Dendritic cell treated with granulocyte-macrophage colony-stimulating factor and Interleukin-4, amounts not matched to agents 40 ng/mL and 50 ng/mL, for 4 days (primary cell): ENCODE measurements at regions not wholly inside any gene's neighbourhood (a gene's known extent, or its start where the extent isn't known, plus 50 kb on each side); places are given as distances from the start of the nearest gene placed in this dataset.

ENCODE experiments used
- H3K27ac Mint-ChIP-seq: one replicate; pipeline ENCODE4 v1.8.0; 2022; ENCODE audit warnings: mild to moderate bottlenecking, mixed read lengths
- H3K27me3 Mint-ChIP-seq: one replicate; pipeline ENCODE4 v1.8.0; 2022; ENCODE audit warnings: mild to moderate bottlenecking, mixed read lengths
- H3K36me3 Mint-ChIP-seq: one replicate; pipeline ENCODE4 v1.8.0; 2022; ENCODE audit warnings: low read depth, mixed read lengths
- H3K4me1 Mint-ChIP-seq: one replicate; pipeline ENCODE4 v1.8.0; 2022; ENCODE audit warnings: low read depth, mixed read lengths
- H3K4me3 Mint-ChIP-seq: one replicate; pipeline ENCODE4 v1.8.0; 2022; ENCODE audit warnings: mild to moderate bottlenecking, moderate library complexity, mixed read lengths
- H3K9me3 Mint-ChIP-seq: one replicate; pipeline ENCODE4 v1.8.0; 2022; ENCODE audit warnings: mixed read lengths
- intact Hi-C: fragments of 100-400 bp; cut with micrococcal nuclease; formaldehyde crosslinking; loops from one replicate; pipeline ENCODE4 v1.15.0; 2022

DNA sequence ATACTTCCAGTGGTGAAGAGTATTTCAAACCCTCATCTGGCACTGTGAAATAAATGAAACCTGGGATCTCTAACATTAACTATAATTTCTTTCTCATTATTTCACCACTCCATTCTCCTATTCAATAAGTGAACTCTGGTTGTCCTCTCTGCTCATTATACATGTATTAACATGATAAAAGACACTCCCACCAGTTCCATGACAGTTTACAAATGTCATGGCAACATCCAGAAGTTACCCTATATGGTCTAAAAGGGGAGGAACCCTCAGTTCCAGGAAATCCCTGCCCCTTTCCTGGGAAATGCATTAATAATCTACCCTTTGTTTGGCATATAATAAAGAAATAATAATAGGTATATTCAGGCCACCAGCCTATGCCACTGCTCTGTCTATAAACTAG lies 62.7 kb upstream of the BRINP3 start:
- Mint-ChIP-seq H3K27me3 (no peaks in the 10 kb centered on the region), H3K9me3 (no peaks in the 10 kb centered on the region), H3K4me3 (no peak overlapping the region), H3K27ac (no peak overlapping the region), H3K4me1 (no peaks in the 10 kb centered on the region), H3K36me3 (no peaks in the 10 kb centered on the region)
- intact Hi-C loops: no loop called here

DNA sequence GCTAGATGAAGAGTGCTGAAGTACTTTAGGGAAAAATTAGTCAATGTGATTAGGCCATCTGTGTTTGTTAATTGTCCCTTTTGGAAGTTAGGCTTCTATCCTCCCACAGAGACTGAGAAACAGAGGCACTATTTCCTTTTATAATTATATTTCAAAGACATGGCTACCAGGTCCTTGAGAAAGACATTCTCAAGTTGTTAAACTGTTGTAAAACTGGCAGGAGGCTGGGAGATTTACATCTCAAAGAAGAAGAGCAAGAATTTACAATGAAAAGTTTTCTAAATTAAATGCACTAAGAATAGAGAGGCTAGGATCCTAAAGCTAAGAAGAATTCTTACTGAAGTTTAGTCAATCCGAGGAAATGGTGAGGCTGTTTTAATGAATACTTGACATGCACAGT lies 74.0 kb upstream of the BRINP3 start:
- Mint-ChIP-seq H3K4me1 (no peaks in the 10 kb centered on the region), H3K9me3 (no peaks in the 10 kb centered on the region), H3K27ac (no peak overlapping the region), H3K4me3 (no peak overlapping the region), H3K27me3 (no peaks in the 10 kb centered on the region), H3K36me3 (no peaks in the 10 kb centered on the region)
- intact Hi-C loops: no loop called here

DNA sequence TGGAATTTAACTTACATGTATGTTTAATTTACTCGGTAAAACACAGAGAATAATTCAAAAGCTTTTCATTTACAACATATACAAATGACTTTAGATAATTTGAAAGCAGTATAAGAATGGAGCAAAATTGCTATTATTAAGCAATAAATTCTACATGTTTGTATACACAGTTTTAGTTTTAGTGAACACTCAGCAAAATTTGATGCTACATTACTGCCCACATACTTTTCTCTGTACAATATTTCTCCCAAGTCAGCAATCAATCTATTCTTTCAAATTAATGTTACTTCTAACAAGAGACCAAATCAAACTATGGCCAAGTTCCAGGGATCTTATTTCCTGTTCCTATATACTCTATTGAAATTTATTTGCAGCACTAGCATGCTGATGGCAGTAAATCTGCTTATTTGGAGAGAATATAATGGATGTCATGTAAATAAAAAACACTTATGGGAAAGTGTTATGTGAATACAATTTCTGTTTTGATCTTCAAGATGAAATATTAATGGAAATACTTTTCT lies 82.6 kb upstream of the BRINP3 start:
- intact Hi-C loops: no loop called here
- H3K9me3 Mint-ChIP-seq: peaks cover 9% of the 10 kb centered on the region
- H3K27me3 Mint-ChIP-seq: no peaks in the 10 kb centered on the region
- H3K36me3 Mint-ChIP-seq: no peaks in the 10 kb centered on the region
- no peaks in the 10 kb centered on the region for H3K4me1 Mint-ChIP-seq
- H3K27ac Mint-ChIP-seq: no peak overlapping the region
- H3K4me3 Mint-ChIP-seq: no peak overlapping the region

DNA sequence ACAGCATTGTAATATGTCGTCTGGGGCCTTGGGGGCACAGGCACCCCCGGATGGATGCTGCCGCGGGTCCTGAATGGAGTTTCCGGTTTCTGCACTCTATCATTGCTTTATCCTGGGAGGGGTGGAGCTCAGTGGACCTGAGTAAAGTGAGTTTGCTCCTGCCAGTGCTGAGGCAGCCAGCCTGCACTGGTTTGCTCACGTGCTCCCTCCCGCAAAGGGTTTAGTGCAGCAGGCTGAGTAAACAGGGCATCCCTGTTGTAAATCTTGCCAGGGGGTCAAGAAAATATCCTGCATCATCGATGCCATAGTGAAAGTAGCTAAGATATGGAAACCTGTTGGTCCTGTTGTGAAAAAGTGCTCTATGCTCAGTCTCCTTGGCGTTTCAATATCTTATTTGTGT lies 85.6 kb upstream of the BRINP3 start:
- Mint-ChIP-seq H3K4me1 (no peaks in the 10 kb centered on the region), H3K36me3 (no peaks in the 10 kb centered on the region), H3K4me3 (no peak overlapping the region), H3K27ac (no peak overlapping the region), H3K9me3 (peaks cover 9% of the 10 kb centered on the region), H3K27me3 (no peaks in the 10 kb centered on the region)
- intact Hi-C loops: no loop called here

DNA sequence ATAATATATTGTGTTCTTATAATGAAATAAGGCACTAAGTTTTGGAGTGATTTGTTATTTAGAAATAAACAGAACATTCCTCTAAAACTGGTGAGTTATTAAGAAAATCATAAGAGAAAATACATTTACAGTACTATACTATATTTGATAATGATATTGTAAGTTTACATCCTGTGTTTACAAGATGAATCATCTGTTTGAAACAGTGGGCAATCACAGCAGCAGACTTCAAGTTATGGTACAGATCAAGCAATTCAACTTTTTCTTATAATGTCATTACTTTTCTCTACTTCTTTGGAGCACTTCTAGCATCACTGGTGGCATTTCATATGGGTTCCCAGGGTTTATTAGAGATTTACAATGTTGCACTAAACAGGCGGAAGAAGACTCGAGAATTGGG lies 86.5 kb upstream of the BRINP3 start:
- no peaks in the 10 kb centered on the region for H3K27me3 Mint-ChIP-seq
- intact Hi-C loops: no loop called here
- no peaks in the 10 kb centered on the region for H3K36me3 Mint-ChIP-seq
- peaks cover 9% of the 10 kb centered on the region for H3K9me3 Mint-ChIP-seq
- no peak overlapping the region for H3K4me3 Mint-ChIP-seq
- no peak overlapping the region for H3K27ac Mint-ChIP-seq
- H3K4me1 Mint-ChIP-seq: no peaks in the 10 kb centered on the region

DNA sequence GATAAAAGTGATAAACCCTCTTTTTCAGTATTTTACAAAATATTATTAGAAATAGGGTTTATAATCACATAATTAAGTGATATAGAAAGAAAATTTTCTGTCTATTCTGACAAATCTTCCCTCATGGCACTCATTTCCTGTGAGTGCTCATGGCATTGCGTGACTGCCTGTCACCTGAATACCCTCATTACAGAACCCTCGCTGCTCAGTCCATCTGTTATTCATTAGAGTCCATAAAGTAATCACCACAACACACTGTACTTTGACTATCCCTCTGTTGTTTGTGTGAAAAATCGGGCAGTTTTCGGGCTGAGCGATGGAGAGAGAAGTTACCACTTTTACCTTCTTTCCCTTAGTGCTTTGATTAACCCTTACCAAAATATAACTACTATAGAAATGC lies 100.4 kb upstream of the BRINP3 start:
- no peak overlapping the region for H3K27ac Mint-ChIP-seq
- no peaks in the 10 kb centered on the region for H3K4me1 Mint-ChIP-seq
- H3K4me3 Mint-ChIP-seq: no peak overlapping the region
- intact Hi-C loops: no loop called here
- H3K9me3 Mint-ChIP-seq: no peaks in the 10 kb centered on the region
- H3K27me3 Mint-ChIP-seq: no peaks in the 10 kb centered on the region
- H3K36me3 Mint-ChIP-seq: no peaks in the 10 kb centered on the region

DNA sequence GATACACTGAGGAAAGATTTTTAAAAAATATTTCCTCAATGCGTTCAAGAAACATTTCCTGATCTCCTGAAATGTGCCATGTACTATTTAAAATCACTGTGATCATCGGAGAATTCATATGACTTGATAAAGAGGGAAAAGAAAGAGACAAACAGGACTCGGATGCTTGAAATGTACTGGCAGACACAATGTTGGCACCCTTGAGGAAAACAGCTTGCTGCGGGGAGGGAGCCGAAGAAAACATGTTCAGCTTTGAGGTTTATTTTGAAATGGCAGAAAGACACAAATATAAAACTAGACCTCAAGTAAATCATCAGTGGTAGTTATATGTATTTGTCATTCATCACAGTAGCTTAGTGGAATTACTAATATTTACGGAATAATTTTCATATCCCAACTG lies 100.9 kb upstream of the BRINP3 start:
- Mint-ChIP-seq H3K27me3 (no peaks in the 10 kb centered on the region), H3K36me3 (no peaks in the 10 kb centered on the region), H3K4me3 (no peak overlapping the region), H3K9me3 (no peaks in the 10 kb centered on the region), H3K4me1 (no peaks in the 10 kb centered on the region), H3K27ac (no peak overlapping the region)
- intact Hi-C loops: no loop called here

DNA sequence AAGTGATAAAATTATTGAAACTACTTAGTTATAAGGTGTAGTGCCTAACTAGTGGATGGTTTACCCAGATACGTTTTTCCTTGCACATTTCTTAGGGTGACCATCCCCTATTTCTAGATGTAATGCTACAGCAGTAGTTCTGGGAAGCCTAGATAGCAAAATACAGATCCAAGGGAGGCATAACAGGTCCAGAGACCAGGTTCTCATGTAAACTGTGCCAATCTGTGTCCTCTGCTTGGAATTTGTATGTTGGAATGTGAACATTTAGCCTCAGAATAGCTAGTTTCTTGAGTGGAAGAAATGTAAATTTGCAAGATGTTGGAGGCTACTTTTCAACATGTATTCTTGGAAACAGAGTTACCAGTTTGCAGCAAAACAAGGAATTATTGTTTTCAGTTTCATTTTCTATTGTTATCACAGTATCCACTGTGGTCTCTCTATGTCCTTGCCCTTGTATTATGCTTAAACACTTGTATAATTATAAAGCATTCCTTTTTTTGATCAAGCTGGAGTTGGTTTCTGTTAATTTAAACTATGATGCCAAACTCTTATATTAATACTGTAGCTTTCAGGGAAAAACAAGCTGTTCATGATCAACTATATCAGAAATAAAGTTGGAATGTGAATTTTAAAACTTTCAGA lies 102.0 kb upstream of the BRINP3 start:
- H3K4me3 Mint-ChIP-seq: no peak overlapping the region
- H3K36me3 Mint-ChIP-seq: no peaks in the 10 kb centered on the region
- no peak overlapping the region for H3K27ac Mint-ChIP-seq
- intact Hi-C loops: no loop called here
- H3K9me3 Mint-ChIP-seq: peaks cover 4% of the 10 kb centered on the region
- H3K27me3 Mint-ChIP-seq: no peaks in the 10 kb centered on the region
- H3K4me1 Mint-ChIP-seq: no peaks in the 10 kb centered on the region

DNA sequence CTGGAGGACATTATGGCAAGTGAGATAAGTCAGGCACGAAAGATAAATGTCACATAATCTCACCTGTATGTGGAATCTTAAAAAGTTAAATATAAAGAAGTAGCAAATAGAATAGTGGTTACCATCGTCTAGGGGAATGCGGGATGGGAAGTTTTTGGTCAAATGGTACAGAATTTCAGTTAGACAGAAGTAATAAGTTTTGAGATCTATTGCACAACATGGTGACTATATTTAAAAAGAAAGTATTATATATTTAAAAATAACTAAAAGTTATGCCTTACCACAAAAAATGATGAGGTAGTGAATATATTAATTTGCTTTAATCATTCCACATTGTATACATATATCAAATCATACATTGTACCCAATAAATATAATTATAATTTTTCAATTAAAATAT lies 106.2 kb upstream of the BRINP3 start:
- no peaks in the 10 kb centered on the region for H3K27me3 Mint-ChIP-seq

DNA sequence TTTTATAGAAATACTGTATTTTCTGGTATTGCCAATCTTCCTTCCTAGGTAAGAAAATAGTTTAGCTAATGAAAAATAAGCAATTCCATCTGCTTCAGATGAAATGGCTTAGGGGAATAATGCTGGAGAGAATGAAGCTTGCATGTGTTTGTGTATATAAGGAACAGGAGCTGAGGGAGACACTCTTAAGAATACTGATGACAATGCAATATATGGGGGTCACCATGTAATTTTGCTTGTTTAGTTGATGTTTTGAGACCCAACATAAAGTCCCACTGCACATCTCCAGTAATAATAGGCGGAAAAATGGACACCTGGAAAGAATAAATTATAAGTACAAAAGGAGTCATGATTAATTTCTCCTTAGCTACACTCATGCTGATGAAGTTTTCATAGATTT lies 110.8 kb upstream of the BRINP3 start:
- Mint-ChIP-seq H3K4me1 (no peaks in the 10 kb centered on the region), H3K27me3 (no peaks in the 10 kb centered on the region), H3K4me3 (no peak overlapping the region), H3K9me3 (peaks cover 39% of the 10 kb centered on the region), H3K27ac (no peak overlapping the region), H3K36me3 (no peaks in the 10 kb centered on the region)
- intact Hi-C loops: no loop called here

More for the DNA sequence above, 106.2 kb upstream of the BRINP3 start:
- H3K36me3 Mint-ChIP-seq: no peaks in the 10 kb centered on the region
- H3K4me3 Mint-ChIP-seq: no peak overlapping the region
- H3K9me3 Mint-ChIP-seq: peaks cover 11% of the 10 kb centered on the region
- H3K4me1 Mint-ChIP-seq: no peaks in the 10 kb centered on the region
- H3K27ac Mint-ChIP-seq: no peak overlapping the region
- intact Hi-C loops: no loop called here

DNA sequence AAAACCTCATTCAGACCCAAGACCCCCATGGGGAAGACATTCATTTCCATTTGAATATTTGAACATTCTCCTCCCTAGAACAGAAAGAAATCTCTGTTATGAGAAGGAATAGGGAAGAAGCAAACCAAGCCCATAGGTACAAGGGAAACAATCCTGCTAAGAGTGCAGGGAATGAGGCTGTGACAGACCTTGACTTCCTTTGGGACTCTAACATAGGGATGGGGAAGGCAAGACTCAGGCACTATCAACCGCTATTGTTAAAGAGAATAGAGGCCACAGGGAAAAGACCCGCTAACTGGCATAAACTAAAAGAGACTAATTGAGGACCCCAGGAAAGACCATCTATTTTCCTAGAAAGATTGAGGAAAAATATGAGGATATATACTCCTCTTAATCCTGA lies 117.8 kb upstream of the BRINP3 start:
- Mint-ChIP-seq H3K27ac (no peak overlapping the region), H3K9me3 (peaks cover 30% of the 10 kb centered on the region), H3K4me1 (no peaks in the 10 kb centered on the region), H3K27me3 (no peaks in the 10 kb centered on the region), H3K4me3 (no peak overlapping the region), H3K36me3 (no peaks in the 10 kb centered on the region)
- intact Hi-C loops: no loop called here

DNA sequence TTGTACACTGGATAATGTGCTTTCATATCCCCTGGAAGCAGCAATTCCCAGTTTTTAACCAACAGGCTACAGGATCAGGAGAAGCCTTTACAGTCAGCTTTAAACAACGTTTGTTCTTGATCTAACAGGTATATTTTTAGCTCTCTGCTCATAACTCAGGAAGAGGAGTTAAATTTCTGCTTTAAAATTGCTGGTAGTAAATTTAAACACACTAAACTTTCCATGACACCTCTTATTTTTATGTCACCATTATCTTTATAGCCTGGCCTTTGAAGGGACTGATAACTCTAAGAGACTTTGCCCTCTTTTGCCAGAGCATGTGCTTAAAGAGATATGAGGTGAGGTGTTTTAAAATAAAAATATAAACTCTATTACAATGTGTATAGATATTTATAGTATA lies 119.6 kb upstream of the BRINP3 start:
- intact Hi-C loops: no loop called here
- peaks cover 13% of the 10 kb centered on the region for H3K9me3 Mint-ChIP-seq
- H3K27ac Mint-ChIP-seq: no peak overlapping the region
- no peaks in the 10 kb centered on the region for H3K27me3 Mint-ChIP-seq
- H3K4me1 Mint-ChIP-seq: no peaks in the 10 kb centered on the region
- H3K36me3 Mint-ChIP-seq: no peaks in the 10 kb centered on the region
- H3K4me3 Mint-ChIP-seq: no peak overlapping the region

DNA sequence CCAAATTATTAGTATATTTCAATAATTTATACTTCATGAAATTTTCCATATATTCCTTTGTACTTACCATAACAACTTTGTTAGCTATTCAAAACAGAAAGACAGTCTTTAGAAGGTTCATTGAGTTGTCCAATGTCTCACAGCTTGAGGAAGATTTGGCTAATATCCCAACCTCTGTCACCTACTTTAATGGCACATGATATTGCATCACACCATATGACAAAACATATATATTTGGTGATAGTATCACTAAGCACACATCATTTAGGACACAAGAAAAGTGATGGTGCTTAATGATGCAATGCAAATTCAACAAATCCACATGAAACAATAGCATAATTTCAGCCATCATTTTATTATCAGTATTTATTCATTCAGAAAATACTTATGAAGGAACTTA lies 122.0 kb upstream of the BRINP3 start:
- H3K9me3 Mint-ChIP-seq: peaks cover 7% of the 10 kb centered on the region
- no peak overlapping the region for H3K27ac Mint-ChIP-seq
- H3K4me1 Mint-ChIP-seq: no peaks in the 10 kb centered on the region
- intact Hi-C loops: no loop called here
- H3K36me3 Mint-ChIP-seq: no peaks in the 10 kb centered on the region
- H3K27me3 Mint-ChIP-seq: no peaks in the 10 kb centered on the region
- H3K4me3 Mint-ChIP-seq: no peak overlapping the region

DNA sequence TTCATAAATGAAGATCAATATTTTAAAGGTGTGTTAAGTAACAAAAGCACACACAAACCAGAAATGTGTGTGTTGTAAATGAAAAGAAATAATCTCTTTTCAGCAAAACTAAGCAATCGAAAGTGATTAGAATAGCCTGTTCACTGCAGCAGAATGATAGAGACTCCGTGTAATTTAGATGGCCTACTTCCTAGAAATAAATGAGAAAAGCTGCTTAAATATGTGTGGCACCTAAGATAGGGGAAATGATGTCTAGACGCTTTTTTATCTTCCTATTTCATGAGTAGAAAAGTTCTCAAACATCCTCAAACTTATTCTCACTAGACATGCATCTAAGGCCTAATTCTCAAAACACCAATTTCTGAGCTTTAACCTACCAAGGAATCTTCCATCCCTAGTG lies 124.7 kb upstream of the BRINP3 start:
- no peak overlapping the region for H3K4me3 Mint-ChIP-seq
- H3K27me3 Mint-ChIP-seq: no peaks in the 10 kb centered on the region
- H3K36me3 Mint-ChIP-seq: no peaks in the 10 kb centered on the region
- no peak overlapping the region for H3K27ac Mint-ChIP-seq
- intact Hi-C loops: no loop called here
- H3K9me3 Mint-ChIP-seq: no peaks in the 10 kb centered on the region
- H3K4me1 Mint-ChIP-seq: no peaks in the 10 kb centered on the region

DNA sequence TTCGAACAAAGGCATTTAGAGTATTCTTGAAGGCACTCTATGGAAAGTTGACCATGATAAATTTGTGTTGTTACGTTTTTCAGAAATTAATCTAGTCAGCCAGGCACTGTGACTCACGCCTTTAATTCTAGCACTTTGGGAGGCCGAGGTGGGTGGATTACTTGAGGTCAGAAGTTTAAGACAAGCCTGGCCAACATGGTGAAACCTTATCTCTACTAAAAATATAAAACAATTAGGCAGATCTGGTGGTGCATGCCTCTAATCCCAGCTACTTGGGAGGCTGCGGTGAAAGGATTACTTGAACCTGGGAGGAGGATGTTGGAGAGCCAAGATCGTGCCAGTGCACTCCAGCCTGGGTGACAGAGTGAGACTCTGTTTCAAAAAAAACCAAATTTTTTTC lies 130.6 kb upstream of the BRINP3 start:
- H3K4me1 Mint-ChIP-seq: no peaks in the 10 kb centered on the region
- H3K27ac Mint-ChIP-seq: no peak overlapping the region
- no peaks in the 10 kb centered on the region for H3K9me3 Mint-ChIP-seq
- no peaks in the 10 kb centered on the region for H3K36me3 Mint-ChIP-seq
- intact Hi-C loops: no loop called here
- H3K4me3 Mint-ChIP-seq: no peak overlapping the region
- no peaks in the 10 kb centered on the region for H3K27me3 Mint-ChIP-seq
